Ishikawa (cell line): ENCODE measurements at regions not wholly inside any gene's neighbourhood (a gene's known extent, or its start where the extent isn't known, plus 50 kb on each side); places are given as distances from the start of the nearest gene placed in this dataset.

Source experiments
- CEBPB ChIP-seq: IDR thresholded peaks from 2 replicates; pipeline ENCODE4 v1.6.1; 2012
- CREB1 ChIP-seq: IDR thresholded peaks from 2 replicates; pipeline ENCODE4 v1.6.1; 2012; ENCODE audit warnings: low read depth
- EGR1 ChIP-seq: IDR thresholded peaks from 2 replicates; pipeline ENCODE4 v1.6.1; 2012
- EP300 ChIP-seq: IDR thresholded peaks from 2 replicates; pipeline ENCODE4 v1.6.1; 2012; ENCODE audit warnings: borderline replicate concordance
- MAX ChIP-seq: IDR thresholded peaks from 2 replicates; pipeline ENCODE4 v1.6.1; 2012
- RAD21 ChIP-seq: IDR thresholded peaks from 2 replicates; pipeline ENCODE4 v1.6.1; 2012; ENCODE audit warnings: low read depth
- TAF1 ChIP-seq: IDR thresholded peaks from 2 replicates; pipeline ENCODE4 v1.6.1; 2012; ENCODE audit warnings: low read depth, mild to moderate bottlenecking
- TCF12 ChIP-seq: IDR thresholded peaks from 2 replicates; pipeline ENCODE4 v1.6.1; 2012; ENCODE audit warnings: low read depth
- TEAD4 ChIP-seq: IDR thresholded peaks from 2 replicates; pipeline ENCODE4 v1.6.1; 2012
- YY1 ChIP-seq: IDR thresholded peaks from 2 replicates; pipeline ENCODE4 v1.6.1; 2012; ENCODE audit warnings: low read depth
- ZBTB7A ChIP-seq: IDR thresholded peaks from 2 replicates; pipeline ENCODE4 v1.6.1; 2012; ENCODE audit warnings: low read depth
- TF ChIP-seq, protein P1 (sequence below): IDR thresholded peaks from 2 replicates; pipeline ENCODE4 v1.6.1; 2012; ENCODE audit warnings: low read depth, mild to moderate bottlenecking

DNA sequence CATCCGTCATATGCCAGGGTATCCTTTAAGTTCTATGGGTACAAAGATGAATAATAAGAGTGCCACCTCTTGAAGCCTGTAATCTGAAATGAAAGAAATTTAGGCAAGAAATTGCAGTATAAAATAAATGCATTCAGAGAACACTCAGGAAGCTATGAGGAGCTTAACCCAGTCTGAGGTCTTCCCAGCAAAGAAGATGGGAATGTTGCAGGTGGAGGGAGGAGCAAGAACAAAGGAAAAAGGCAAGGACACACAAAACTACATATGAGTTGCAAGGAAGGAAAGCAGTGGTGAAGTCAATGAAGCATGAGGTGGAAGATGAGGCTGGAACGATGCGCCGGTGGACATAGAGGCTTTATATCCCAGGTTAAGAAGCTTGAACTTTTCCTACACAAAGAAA, 67.0 kb upstream of the DST start:
- no peak for TF ChIP-seq EP300
- TF ChIP-seq TCF12, result no peak
- no peak for TF ChIP-seq RAD21
- no peak for TF ChIP-seq CREB1
- TF ChIP-seq MAX, result no peak
- TF ChIP-seq TEAD4, result no peak
- TF ChIP-seq ZBTB7A, result no peak
- TF ChIP-seq YY1, result no peak
- no peak for TF ChIP-seq EGR1
- TF ChIP-seq, protein P1, sequence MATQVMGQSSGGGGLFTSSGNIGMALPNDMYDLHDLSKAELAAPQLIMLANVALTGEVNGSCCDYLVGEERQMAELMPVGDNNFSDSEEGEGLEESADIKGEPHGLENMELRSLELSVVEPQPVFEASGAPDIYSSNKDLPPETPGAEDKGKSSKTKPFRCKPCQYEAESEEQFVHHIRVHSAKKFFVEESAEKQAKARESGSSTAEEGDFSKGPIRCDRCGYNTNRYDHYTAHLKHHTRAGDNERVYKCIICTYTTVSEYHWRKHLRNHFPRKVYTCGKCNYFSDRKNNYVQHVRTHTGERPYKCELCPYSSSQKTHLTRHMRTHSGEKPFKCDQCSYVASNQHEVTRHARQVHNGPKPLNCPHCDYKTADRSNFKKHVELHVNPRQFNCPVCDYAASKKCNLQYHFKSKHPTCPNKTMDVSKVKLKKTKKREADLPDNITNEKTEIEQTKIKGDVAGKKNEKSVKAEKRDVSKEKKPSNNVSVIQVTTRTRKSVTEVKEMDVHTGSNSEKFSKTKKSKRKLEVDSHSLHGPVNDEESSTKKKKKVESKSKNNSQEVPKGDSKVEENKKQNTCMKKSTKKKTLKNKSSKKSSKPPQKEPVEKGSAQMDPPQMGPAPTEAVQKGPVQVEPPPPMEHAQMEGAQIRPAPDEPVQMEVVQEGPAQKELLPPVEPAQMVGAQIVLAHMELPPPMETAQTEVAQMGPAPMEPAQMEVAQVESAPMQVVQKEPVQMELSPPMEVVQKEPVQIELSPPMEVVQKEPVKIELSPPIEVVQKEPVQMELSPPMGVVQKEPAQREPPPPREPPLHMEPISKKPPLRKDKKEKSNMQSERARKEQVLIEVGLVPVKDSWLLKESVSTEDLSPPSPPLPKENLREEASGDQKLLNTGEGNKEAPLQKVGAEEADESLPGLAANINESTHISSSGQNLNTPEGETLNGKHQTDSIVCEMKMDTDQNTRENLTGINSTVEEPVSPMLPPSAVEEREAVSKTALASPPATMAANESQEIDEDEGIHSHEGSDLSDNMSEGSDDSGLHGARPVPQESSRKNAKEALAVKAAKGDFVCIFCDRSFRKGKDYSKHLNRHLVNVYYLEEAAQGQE, result no peak
- no peak for TF ChIP-seq TAF1
- TF ChIP-seq CEBPB, result no peak
